ENCODE measurements at regions not wholly inside any gene's neighbourhood (a gene's known extent, or its start where the extent isn't known, plus 50 kb on each side); places are given as distances from the start of the nearest gene placed in this dataset.

DNA sequence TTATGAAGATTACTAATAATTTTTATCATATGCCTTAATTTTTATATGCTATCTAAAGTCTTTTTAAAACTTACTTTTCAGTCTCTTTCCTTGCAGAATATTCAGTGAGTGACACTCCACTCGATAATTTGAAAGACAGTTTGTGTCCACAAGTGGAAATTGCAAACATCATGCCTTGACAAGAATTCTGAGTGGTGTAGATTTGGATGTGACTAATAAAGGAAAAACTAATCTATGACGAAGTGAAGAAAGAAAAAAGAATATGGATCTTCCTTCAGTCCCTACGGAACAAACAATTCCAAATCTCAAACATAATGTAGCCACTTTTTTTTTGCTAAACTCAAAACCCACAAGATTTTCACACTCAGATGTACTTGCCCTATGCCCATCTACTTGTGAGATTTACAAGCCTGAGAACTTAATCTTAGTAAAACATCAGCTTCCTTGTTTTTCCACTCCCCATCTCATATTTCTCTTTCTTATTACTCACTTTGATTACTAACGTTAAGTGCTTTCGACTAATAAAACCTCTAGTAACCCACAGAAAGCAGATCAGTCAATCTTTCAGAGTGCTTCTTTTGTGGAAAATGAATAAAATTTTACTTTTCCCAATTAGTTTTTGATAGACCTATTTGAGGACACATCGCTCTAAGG is 1155.8 kb downstream of the GRIK2 start:
- Histone ChIP-seq H3K27ac (no peak overlapping the region), H3K27me3 (no peaks in the 10 kb centered on the region), H3K36me3 (replicated peaks in 1 of 2) (no peaks in the 10 kb centered on the region), H3K4me3 (no peak overlapping the region), H3K4me1 (replicated peaks in 1 of 2) (no peaks in the 10 kb centered on the region), H3K9me3 (replicated peaks in 1 of 3) (no peaks in the 10 kb centered on the region)
- TF ChIP-seq POLR2A (IDR thresholded peaks at IDR 0.05) = no peak
- TF ChIP-seq, protein P1, sequence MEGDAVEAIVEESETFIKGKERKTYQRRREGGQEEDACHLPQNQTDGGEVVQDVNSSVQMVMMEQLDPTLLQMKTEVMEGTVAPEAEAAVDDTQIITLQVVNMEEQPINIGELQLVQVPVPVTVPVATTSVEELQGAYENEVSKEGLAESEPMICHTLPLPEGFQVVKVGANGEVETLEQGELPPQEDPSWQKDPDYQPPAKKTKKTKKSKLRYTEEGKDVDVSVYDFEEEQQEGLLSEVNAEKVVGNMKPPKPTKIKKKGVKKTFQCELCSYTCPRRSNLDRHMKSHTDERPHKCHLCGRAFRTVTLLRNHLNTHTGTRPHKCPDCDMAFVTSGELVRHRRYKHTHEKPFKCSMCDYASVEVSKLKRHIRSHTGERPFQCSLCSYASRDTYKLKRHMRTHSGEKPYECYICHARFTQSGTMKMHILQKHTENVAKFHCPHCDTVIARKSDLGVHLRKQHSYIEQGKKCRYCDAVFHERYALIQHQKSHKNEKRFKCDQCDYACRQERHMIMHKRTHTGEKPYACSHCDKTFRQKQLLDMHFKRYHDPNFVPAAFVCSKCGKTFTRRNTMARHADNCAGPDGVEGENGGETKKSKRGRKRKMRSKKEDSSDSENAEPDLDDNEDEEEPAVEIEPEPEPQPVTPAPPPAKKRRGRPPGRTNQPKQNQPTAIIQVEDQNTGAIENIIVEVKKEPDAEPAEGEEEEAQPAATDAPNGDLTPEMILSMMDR (IDR thresholded peaks at IDR 0.05) = no peak
- DNase-seq = no peak
- intact Hi-C loops (cut with DNase I) = no loop called here
- 55 to 67% (median 57%) methylated on average over 6 of the region's 6 CpGs for WGBS, 4 donors

DNA sequence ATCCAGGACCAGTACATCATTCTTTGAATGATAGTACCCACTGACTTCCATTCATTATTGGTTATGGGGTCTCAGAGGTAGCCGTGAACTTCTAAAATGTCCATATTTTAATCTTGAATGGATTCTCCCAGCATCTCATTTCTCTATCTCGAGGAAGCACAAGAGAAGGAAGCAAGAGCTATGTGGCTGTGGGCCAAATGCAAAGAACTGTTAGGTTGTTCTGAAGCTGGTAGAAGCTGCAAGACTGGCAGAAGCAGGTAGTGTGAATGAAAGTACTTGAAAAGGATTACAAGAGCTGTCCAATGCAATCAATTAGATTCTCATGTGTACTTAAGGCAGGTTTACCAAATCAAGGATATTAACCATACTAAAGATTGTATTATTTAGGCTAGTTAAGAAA is 1131.8 kb downstream of the GRIK2 start:
- WGBS, 4 donors = 46 to 77% (median 60%) methylated on average over 2 of the region's 2 CpGs
- H3K27me3 ChIP-seq = no peaks in the 10 kb centered on the region
- DNase-seq = no peak
- no peaks in the 10 kb centered on the region for H3K9me3 ChIP-seq (replicated peaks in 1 of 3)
- H3K4me1 ChIP-seq (replicated peaks in 1 of 2) = no peaks in the 10 kb centered on the region
- no peak overlapping the region for H3K27ac ChIP-seq
- no peaks in the 10 kb centered on the region for H3K36me3 ChIP-seq (replicated peaks in 1 of 2)
- H3K4me3 ChIP-seq = no peak overlapping the region
- no peak for TF ChIP-seq POLR2A (IDR thresholded peaks at IDR 0.05)
- TF ChIP-seq, protein P1 (IDR thresholded peaks at IDR 0.05) = no peak
- intact Hi-C loops (cut with DNase I) = no loop called here

DNA sequence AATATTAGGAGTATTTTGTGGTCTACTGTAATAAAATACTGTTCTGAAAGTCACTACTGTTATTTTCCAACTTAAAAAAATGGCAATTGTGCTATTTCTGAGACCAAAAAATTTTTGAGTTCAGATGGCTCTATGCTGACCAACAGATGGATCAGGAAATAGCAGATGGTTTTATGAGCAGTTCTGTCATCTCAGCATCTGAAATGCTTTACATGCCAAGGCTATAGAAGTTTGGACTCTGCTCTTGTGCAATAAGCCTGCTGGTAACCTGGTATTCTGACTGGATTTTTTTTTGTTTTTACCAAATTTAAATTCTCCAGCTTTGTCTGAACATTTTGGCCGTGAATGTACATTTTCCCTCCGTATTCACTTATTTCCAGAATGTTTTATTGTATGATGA is 1127.5 kb downstream of the GRIK2 start:
- Histone ChIP-seq H3K4me1 (replicated peaks in 1 of 2) (no peaks in the 10 kb centered on the region), H3K9me3 (replicated peaks in 1 of 3) (no peaks in the 10 kb centered on the region), H3K27me3 (peaks cover 5% of the 10 kb centered on the region), H3K4me3 (no peak overlapping the region), H3K36me3 (replicated peaks in 1 of 2) (no peaks in the 10 kb centered on the region), H3K27ac (no peak overlapping the region)
- WGBS, 4 donors = 61 to 77% (median 74%) methylated on average over 2 of the region's 2 CpGs
- DNase-seq = no peak
- TF ChIP-seq, protein P1 (IDR thresholded peaks at IDR 0.05) = no peak
- no peak for TF ChIP-seq POLR2A (IDR thresholded peaks at IDR 0.05)
- intact Hi-C loops (cut with DNase I) = no loop called here

DNA sequence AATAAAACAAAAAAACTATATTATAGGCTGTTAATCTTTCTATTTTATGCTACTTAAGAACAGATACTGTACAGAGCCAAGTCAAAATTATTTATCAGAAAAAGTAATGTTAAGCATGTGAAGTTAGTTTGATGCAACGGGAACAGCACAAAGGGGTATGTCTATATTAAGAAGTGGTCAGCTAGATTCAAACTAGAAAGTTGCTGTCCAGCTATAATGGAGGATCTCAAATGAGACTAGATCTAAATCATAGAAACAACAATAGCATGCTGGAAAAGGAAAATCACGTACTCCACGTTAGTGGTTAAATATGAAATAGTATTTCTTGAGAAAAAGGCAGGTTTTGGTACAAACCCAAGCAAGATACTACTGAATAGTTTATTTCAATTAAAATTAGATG is 1124.0 kb downstream of the GRIK2 start:
- WGBS, 4 donors = 71 to 83% (median 79%) methylated on average over 3 of the region's 3 CpGs
- H3K27ac ChIP-seq = no peak overlapping the region
- intact Hi-C loops (cut with DNase I) = no loop called here
- no peak for TF ChIP-seq POLR2A (IDR thresholded peaks at IDR 0.05)
- TF ChIP-seq, protein P1 (IDR thresholded peaks at IDR 0.05) = no peak
- no peak overlapping the region for H3K4me3 ChIP-seq
- DNase-seq = no peak
- no peaks in the 10 kb centered on the region for H3K9me3 ChIP-seq (replicated peaks in 1 of 3)
- H3K4me1 ChIP-seq (replicated peaks in 1 of 2) = no peaks in the 10 kb centered on the region
- no peaks in the 10 kb centered on the region for H3K36me3 ChIP-seq (replicated peaks in 1 of 2)
- H3K27me3 ChIP-seq = peaks cover 5% of the 10 kb centered on the region
